GM11168 (cell line): ENCODE measurements at regions not wholly inside any gene's neighbourhood (a gene's known extent, or its start where the extent isn't known, plus 50 kb on each side); places are given as distances from the start of the nearest gene placed in this dataset.

Experiments
- in situ Hi-C: fragments of 300-500 bp; cut with MboI; formaldehyde crosslinking; loops from one replicate; pipeline ENCODE4 v1.12.0; 2022; ENCODE audit warnings: low sequenced_read_pairs; ENCODE audit not compliant: unreplicated experiment

- in situ Hi-C loops: no loop called here
Measured at GRCh38 chr5:168217497-168217896, 73.9 kb upstream of the WWC1 start.

DNA sequence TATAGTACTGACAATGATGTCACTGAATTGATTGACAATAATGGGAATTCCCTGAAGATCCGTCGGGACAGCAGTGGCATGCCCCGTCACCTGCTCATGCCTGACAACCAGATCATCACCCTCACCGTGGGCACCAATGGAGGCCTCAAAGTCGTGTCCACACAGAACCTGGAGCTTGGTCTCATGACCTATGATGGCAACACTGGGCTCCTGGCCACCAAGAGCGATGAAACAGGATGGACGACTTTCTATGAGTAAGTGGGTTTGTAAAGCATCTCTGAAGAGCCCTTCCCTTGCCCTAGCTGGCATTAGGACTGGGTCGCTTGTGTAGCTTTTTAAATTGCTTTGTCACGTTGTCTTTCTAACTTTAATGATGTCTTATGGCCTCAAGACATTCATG, 72.7 kb upstream of the WWC1 start:
- in situ Hi-C loops: no loop called here

DNA sequence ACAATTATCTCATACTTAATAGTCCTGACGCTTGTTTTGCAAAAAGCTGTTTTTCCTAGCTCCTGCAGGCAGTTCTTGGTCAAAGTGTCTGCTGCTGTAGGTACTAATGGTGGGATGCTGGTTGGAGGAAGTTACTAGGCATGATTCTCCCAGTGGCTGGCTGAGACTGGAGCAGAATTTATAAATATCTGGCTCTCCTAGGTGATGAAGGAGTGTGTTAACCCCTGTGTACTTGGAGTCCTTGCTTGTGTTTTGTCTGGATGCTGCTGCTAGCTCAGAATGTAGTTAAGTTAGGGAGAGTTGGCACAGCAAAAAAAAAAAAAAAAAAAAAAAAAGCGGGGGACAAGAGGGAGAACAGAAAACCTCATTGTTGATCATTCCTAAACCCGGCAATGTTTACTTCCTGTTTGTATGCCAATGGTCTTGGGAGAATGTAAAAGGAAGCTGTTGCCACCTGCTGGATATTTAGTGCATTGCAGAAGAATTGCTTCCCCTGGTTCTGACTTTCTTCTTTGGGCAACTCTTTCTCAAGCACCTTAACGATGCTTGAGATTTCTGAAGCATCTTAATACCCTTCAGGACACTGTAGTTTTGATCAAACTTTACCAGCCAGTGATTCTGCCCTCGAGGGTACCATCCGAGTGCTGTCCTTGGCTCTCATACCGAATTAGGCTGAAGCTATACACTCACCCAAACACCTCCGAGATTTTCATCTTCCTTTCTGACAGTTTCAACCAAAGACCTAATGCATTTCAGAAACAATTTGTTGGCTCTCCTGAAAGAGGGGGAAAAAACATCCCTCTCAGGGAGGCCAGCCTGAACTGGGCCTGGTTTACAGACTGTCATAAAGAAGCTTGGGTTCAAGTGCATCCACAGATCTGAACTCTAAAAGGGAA, 71.7 kb upstream of the WWC1 start:
- in situ Hi-C loops: loop anchor here (5.0 kb wide), 2 partner anchors 107 to 492 kb away; no protein-coding TSS in a partner anchor

- in situ Hi-C loops: loop anchor here (5.0 kb wide), 2 partner anchors 112 to 497 kb away; no protein-coding TSS in a partner anchor
Measured at GRCh38 chr5:168224085-168224484, 67.4 kb upstream of the WWC1 start.

DNA sequence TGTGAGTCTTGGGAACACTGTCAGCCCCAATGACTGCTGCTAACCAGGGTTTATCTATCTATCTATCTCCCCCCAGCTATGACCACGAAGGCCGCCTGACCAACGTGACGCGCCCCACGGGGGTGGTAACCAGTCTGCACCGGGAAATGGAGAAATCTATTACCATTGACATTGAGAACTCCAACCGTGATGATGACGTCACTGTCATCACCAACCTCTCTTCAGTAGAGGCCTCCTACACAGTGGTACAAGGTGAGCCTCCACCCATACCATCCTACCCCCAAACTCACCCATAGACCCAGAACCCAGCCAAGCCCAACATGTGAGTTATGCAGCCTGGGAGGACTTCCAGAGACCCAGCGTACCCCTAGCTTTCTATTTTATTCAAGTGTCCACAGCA, 65.4 kb upstream of the WWC1 start:
- in situ Hi-C loops: no loop called here

GRCh38 chr5:168227001-168227400, 64.4 kb upstream of the WWC1 start:
- in situ Hi-C loops: no loop called here

- in situ Hi-C loops: no loop called here
Measured at GRCh38 chr5:168227973-168228615, 63.4 kb upstream of the WWC1 start.

DNA sequence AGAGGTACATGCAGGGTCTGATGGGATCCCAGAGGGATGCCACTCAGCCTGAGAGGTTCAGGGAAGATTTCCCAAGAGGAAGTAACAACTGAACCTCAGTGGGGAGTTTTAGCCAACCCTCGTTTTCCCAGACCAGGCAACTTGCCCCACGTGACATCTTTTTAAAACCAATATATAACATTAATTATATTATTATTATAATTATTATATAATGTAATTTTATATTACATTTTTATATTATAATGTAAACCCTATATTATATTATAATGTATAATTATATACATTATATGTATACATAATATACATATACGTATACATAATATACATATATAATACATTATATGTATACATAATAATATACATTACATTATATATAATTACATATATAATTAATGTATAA, 62.8 kb upstream of the WWC1 start:
- in situ Hi-C loops: no loop called here

DNA sequence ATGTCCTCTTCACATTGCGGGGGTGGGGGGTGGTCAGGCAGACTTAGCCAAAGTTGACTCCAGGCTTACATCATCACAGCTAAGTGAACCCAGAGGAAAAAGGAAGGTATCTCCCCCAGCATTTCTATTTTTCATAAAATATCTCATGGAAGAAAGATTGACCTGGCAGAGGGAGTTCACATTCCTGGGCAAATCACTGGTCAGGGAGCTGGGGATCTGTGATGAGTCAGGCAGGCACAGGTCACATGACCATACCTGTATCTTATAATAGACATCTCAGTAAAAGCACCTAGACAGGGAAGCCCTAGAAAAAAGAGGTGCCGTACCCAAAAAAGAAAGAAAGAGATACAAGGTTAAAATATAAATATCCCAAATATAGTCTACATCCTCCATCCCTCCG, 57.3 kb upstream of the WWC1 start:
- in situ Hi-C loops: no loop called here

DNA sequence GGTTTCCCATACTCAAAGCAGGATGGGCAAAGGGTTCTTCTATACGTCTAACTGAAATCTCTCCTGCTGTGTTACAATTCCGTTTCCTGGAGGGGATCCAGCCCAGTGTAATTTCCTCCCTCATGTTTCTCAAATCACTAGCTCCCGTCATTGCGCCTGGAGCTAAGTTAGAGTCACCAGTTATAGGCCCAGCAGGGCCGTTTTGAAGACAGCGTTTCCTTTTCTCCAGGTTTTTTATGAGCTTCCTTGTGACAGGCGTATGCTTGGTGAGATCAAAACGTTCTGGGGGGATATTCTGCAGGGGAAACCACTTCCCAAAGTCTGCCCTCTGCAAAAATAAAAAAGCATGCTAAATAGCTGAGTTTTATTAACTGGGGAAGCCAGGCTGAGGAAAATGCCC, 53.0 kb upstream of the WWC1 start:
- in situ Hi-C loops: no loop called here

DNA sequence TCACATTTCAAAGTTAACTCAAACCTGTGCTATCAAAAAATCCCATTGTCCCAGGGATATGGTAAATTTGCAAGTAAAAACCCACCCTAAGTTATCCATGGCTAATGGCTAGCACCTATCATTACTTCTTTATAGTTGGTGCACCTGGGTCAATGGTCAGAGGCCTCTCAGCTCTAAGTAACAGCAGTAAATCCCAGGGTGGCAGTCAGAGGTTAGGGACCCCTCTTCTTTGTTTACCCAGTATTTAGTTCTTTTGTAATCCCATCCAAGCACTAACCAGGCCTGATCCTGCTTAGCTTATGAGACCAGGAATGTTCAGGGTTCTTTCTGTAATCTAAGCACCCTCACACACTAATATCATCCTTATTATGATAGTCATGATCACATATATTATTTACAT, 52.1 kb upstream of the WWC1 start:
- in situ Hi-C loops: no loop called here
